ENCODE measurements at regions not wholly inside any gene's neighbourhood (a gene's known extent, or its start where the extent isn't known, plus 50 kb on each side); places are given as distances from the start of the nearest gene placed in this dataset.

DNA sequence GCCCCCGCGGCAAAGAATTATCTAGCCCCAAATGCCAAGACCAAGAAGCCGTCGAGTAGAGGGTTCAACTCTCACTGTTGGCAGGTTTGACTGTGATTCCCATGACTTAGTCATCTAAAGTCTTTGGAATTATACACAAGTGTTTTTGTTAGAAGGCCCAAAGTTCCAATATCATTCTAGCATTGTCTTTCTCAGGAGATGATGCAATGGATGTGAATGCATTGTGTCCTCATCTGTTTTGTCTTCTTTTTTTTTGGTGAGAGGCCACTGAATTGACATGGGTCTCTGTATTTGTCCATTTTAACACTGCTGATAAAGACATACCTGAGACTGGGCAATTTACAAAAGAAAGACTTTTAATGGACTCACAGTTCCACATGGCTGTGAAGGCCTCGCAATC, 290.5 kb upstream of the ZFP64 start:
- H3K4me1 ChIP-seq (ENCODE audit: control insufficient read depth, insufficient read depth, low read length) = no peaks in the 10 kb centered on the region
- ChIA-PET SMC1A (ENCODE audit: uncharacterized antibody, unreplicated experiment) (no interaction called here), RAD21 (ENCODE audit: unreplicated experiment) (no interaction called here), CTCF (no interaction called here), POLR2A (no interaction called here)
- no peak overlapping the region for H3K9ac ChIP-seq (ENCODE audit: control insufficient read depth, insufficient read depth, low read length)
- no peak overlapping the region for H2AFZ ChIP-seq (ENCODE audit: control insufficient read depth, low read depth, low read length)
- 51% methylated on average over 5 of the region's 5 CpGs for WGBS (ENCODE audit: insufficient coverage, insufficient replicate concordance, low lambda C conversion rate, missing lambda C conversion rate)
- H3K79me2 ChIP-seq (ENCODE audit: control insufficient read depth, insufficient read depth, low read length) = no peaks in the 10 kb centered on the region
- ATAC-seq = no peak
- no peak overlapping the region for H3K4me3 ChIP-seq
- H3K27me3 ChIP-seq (replicated peaks in 1 of 2; ENCODE audit: control insufficient read depth in 2 of 2, insufficient read depth in 2 of 2, low read length in 1 of 2) = no peaks in the 10 kb centered on the region
- no TSS peak for BruUV-seq (replicated peaks)
- H3K36me3 ChIP-seq (ENCODE audit: control insufficient read depth in 2 of 2, insufficient read depth in 2 of 2, low read length in 1 of 2) = no peaks in the 10 kb centered on the region
- intact Hi-C loops (cut with micrococcal nuclease; ENCODE audit: unreplicated experiment) (no loop called here), in situ Hi-C loops (cut with MboI) (no loop called here)
- H4K20me1 ChIP-seq (ENCODE audit: control insufficient read depth, insufficient read depth) = no peaks in the 10 kb centered on the region
- no peak for FAIRE-seq
- H3K4me2 ChIP-seq (ENCODE audit: control insufficient read depth, insufficient read depth) = no peak overlapping the region
- no peaks in the 10 kb centered on the region for H3K9me3 ChIP-seq (replicated peaks; ENCODE audit: control insufficient read depth, insufficient read depth, low read length)
- no peak for DNase-seq (ENCODE audit: low read depth, low spot score)
- no peak overlapping the region for H3K27ac ChIP-seq (ENCODE audit: control insufficient read depth, insufficient read depth)
- TF ChIP-seq, protein P1, sequence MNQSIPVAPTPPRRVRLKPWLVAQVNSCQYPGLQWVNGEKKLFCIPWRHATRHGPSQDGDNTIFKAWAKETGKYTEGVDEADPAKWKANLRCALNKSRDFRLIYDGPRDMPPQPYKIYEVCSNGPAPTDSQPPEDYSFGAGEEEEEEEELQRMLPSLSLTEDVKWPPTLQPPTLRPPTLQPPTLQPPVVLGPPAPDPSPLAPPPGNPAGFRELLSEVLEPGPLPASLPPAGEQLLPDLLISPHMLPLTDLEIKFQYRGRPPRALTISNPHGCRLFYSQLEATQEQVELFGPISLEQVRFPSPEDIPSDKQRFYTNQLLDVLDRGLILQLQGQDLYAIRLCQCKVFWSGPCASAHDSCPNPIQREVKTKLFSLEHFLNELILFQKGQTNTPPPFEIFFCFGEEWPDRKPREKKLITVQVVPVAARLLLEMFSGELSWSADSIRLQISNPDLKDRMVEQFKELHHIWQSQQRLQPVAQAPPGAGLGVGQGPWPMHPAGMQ (IDR thresholded peaks at IDR 0.05; ENCODE audit: borderline replicate concordance) = no peak
- TF ChIP-seq, protein P2, sequence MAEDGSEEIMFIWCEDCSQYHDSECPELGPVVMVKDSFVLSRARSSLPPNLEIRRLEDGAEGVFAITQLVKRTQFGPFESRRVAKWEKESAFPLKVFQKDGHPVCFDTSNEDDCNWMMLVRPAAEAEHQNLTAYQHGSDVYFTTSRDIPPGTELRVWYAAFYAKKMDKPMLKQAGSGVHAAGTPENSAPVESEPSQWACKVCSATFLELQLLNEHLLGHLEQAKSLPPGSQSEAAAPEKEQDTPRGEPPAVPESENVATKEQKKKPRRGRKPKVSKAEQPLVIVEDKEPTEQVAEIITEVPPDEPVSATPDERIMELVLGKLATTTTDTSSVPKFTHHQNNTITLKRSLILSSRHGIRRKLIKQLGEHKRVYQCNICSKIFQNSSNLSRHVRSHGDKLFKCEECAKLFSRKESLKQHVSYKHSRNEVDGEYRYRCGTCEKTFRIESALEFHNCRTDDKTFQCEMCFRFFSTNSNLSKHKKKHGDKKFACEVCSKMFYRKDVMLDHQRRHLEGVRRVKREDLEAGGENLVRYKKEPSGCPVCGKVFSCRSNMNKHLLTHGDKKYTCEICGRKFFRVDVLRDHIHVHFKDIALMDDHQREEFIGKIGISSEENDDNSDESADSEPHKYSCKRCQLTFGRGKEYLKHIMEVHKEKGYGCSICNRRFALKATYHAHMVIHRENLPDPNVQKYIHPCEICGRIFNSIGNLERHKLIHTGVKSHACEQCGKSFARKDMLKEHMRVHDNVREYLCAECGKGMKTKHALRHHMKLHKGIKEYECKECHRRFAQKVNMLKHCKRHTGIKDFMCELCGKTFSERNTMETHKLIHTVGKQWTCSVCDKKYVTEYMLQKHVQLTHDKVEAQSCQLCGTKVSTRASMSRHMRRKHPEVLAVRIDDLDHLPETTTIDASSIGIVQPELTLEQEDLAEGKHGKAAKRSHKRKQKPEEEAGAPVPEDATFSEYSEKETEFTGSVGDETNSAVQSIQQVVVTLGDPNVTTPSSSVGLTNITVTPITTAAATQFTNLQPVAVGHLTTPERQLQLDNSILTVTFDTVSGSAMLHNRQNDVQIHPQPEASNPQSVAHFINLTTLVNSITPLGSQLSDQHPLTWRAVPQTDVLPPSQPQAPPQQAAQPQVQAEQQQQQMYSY (CRISPR knock-in tag; IDR thresholded peaks at IDR 0.05) = no peak
- TF ChIP-seq, protein P3, sequence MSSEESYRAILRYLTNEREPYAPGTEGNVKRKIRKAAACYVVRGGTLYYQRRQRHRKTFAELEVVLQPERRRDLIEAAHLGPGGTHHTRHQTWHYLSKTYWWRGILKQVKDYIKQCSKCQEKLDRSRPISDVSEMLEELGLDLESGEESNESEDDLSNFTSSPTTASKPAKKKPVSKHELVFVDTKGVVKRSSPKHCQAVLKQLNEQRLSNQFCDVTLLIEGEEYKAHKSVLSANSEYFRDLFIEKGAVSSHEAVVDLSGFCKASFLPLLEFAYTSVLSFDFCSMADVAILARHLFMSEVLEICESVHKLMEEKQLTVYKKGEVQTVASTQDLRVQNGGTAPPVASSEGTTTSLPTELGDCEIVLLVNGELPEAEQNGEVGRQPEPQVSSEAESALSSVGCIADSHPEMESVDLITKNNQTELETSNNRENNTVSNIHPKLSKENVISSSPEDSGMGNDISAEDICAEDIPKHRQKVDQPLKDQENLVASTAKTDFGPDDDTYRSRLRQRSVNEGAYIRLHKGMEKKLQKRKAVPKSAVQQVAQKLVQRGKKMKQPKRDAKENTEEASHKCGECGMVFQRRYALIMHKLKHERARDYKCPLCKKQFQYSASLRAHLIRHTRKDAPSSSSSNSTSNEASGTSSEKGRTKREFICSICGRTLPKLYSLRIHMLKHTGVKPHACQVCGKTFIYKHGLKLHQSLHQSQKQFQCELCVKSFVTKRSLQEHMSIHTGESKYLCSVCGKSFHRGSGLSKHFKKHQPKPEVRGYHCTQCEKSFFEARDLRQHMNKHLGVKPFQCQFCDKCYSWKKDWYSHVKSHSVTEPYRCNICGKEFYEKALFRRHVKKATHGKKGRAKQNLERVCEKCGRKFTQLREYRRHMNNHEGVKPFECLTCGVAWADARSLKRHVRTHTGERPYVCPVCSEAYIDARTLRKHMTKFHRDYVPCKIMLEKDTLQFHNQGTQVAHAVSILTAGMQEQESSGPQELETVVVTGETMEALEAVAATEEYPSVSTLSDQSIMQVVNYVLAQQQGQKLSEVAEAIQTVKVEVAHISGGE (CRISPR knock-in tag; IDR thresholded peaks at IDR 0.05) = no peak
- TF ChIP-seq CHD1 (IDR thresholded peaks at IDR 0.05; ENCODE audit: low read depth, low read length) (no peak), PAX8 (IDR thresholded peaks at IDR 0.05) (no peak), TCF12 (IDR thresholded peaks at IDR 0.05; ENCODE audit: low read depth, low read length) (no peak), RB1 (IDR thresholded peaks at IDR 0.05; ENCODE audit: borderline replicate concordance) (no peak), ESRRA (IDR thresholded peaks at IDR 0.05; ENCODE audit: low read length) (no peak), CBFB (IDR thresholded peaks at IDR 0.05; ENCODE audit: low read depth) (no peak), CREB1 (IDR thresholded peaks at IDR 0.05; ENCODE audit: low read depth) (no peak)
- TF ChIP-seq, protein P4, sequence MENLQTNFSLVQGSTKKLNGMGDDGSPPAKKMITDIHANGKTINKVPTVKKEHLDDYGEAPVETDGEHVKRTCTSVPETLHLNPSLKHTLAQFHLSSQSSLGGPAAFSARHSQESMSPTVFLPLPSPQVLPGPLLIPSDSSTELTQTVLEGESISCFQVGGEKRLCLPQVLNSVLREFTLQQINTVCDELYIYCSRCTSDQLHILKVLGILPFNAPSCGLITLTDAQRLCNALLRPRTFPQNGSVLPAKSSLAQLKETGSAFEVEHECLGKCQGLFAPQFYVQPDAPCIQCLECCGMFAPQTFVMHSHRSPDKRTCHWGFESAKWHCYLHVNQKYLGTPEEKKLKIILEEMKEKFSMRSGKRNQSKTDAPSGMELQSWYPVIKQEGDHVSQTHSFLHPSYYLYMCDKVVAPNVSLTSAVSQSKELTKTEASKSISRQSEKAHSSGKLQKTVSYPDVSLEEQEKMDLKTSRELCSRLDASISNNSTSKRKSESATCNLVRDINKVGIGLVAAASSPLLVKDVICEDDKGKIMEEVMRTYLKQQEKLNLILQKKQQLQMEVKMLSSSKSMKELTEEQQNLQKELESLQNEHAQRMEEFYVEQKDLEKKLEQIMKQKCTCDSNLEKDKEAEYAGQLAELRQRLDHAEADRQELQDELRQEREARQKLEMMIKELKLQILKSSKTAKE (IDR thresholded peaks at IDR 0.05; ENCODE audit: low read depth, poor library complexity, severe bottlenecking) = no peak
- TF ChIP-seq, protein P5, sequence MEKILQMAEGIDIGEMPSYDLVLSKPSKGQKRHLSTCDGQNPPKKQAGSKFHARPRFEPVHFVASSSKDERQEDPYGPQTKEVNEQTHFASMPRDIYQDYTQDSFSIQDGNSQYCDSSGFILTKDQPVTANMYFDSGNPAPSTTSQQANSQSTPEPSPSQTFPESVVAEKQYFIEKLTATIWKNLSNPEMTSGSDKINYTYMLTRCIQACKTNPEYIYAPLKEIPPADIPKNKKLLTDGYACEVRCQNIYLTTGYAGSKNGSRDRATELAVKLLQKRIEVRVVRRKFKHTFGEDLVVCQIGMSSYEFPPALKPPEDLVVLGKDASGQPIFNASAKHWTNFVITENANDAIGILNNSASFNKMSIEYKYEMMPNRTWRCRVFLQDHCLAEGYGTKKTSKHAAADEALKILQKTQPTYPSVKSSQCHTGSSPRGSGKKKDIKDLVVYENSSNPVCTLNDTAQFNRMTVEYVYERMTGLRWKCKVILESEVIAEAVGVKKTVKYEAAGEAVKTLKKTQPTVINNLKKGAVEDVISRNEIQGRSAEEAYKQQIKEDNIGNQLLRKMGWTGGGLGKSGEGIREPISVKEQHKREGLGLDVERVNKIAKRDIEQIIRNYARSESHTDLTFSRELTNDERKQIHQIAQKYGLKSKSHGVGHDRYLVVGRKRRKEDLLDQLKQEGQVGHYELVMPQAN (conservative IDR thresholded peaks at IDR 0.05) = no peak

Data from GM12878 (cell line).